Heart right ventricle (tissue), 16 donors: ENCODE measurements at regions not wholly inside any gene's neighbourhood (a gene's known extent, or its start where the extent isn't known, plus 50 kb on each side); places are given as distances from the start of the nearest gene placed in this dataset.

ENCODE experiments used
- ATAC-seq, 8 donors: fragments of 200-7000 bp; cut with Tn5 transposase; one replicate each; pipeline ENCODE4 v1.9.1; 2020; ENCODE audit warnings: mild to moderate bottlenecking in 8 of 8, moderate library complexity in 8 of 8, moderate number of reproducible peaks in 1 of 8
- DNase-seq, 2 donors: peaks; one replicate each; pipeline ENCODE4 v3.0.0-alpha.2; 2020
- H3K27ac ChIP-seq, 10 donors: fragments of 200-600 bp; sonication (generic) in 2 of 10; one replicate each; pipeline versions ENCODE4 v1.5.0 to v1.8.0; 2020 to 2022; ENCODE audit warnings: mild to moderate bottlenecking in 3 of 10
- H3K27me3 ChIP-seq, 7 donors: fragments of 200-600 bp; one replicate each; pipeline ENCODE4 v1.8.0; 2021 to 2022; ENCODE audit warnings: mild to moderate bottlenecking in 2 of 7
- H3K36me3 ChIP-seq, 9 donors: fragments of 200-600 bp; sonication (generic) in 1 of 9; one replicate each; pipeline versions ENCODE4 v1.5.0 to v1.8.0; 2020 to 2022; ENCODE audit warnings: mild to moderate bottlenecking in 2 of 9
- H3K4me1 ChIP-seq, 9 donors: fragments of 200-600 bp; sonication (generic) in 1 of 9; one replicate each; pipeline versions ENCODE4 v1.5.0 to v1.8.0; 2020 to 2022; ENCODE audit warnings: mild to moderate bottlenecking in 4 of 9
- H3K4me3 ChIP-seq, 10 donors: fragments of 200-600 bp; sonication (generic) in 2 of 10; one replicate each; pipeline versions ENCODE4 v1.5.0 to v1.8.0; 2020 to 2022; ENCODE audit warnings: mild to moderate bottlenecking in 7 of 10, moderate library complexity in 2 of 10
- H3K9me3 ChIP-seq, 11 donors: fragments of 200-600 bp in 10 of 11; sonication (generic) in 2 of 11; one replicate each; pipeline versions ENCODE4 v1.5.0 to v1.8.0; 2013 to 2022; ENCODE audit warnings: mild to moderate bottlenecking in 2 of 11, control low read depth in 1 of 11, moderate library complexity in 1 of 11
- CTCF ChIP-seq, 9 donors: fragments of 200-600 bp; sonication (generic) in 2 of 9; IDR thresholded peaks; one replicate each; pipeline versions ENCODE4 v1.5.0 to v1.8.0; 2021 to 2022; ENCODE audit warnings: antibody characterized with exemption in 9 of 9, mild to moderate bottlenecking in 5 of 9, moderate library complexity in 1 of 9
- WGBS, 2 donors: extraction: QIAGEN DNeasy Blood & Tissue Kit; methylation state at CpG; one replicate each; pipeline ENCODE4 v1.1.7; 2013; ENCODE audit warnings: inconsistent platforms in 1 of 2; 5-methylcytosine and 5-hydroxymethylcytosine counted together
- intact Hi-C, 10 donors: fragments of 100-400 bp; cut with DNase I; formaldehyde crosslinking; loops; one replicate each; pipeline versions ENCODE4 v1.11.1 to v1.14.2; 2022
- donor health status: Arrhythmogenic right ventricular cardiomyopathy.
- donor health status: ischemic (EF 13 %, LVEDD 7.1; RV severe dilation, severe dysfunction).
- donor health status: healthy with polysubstance abuse.
- donor health status: DM: no; HTN: yes; CAD: no.
- donor health status: DM: no; HTN: no; CAD: no.
- donor health status: ischemic (EF 25% LVEDD 6.9; RV normal size, moderate dysfunction).
- donor health status: ischemic (EF 25% LVEDD 5.7; RV mildly dilated, moderate dysfunction).
- donor health status: healthy.
- donor health status: DM: yes; HTN: yes; CAD: no.
- donor health status: Ischemic cardiomyopathy.
- donor health status: ischemic (EF 35%, LVEDD 5.7; RV mildly dilated, moderate dysfunction).
- donor health status: nonischemic (EF 11% LVEDD 7.7; RV severe dilation, severe dysfunction).
- donor health status: DM: yes; HTN: yes; CAD: no.
- donor health status: PGD.
- donor health status: ischemic (EF 29% LVEDD 5.4; RV normal size, mild dysfunction).
- donor health status: nonischemic (EF 23%, LVEDD 6.1; RV moderate dilation, normal function).

- Histone ChIP-seq H3K4me3 (no peak overlapping the region), H3K4me1 (no peaks in the 10 kb centered on the region), H3K36me3 (no peaks in the 10 kb centered on the region), H3K9me3 (no peaks in the 10 kb centered on the region), H3K27me3 (no peaks in the 10 kb centered on the region), H3K27ac (no peak overlapping the region)
- 85 to 91% methylated on average over 1 of the region's 1 CpG for WGBS, 2 donors
- TF ChIP-seq CTCF (IDR thresholded peaks at IDR 0.05) = no peak
- ATAC-seq (no peak), DNase-seq (no peak)
- intact Hi-C loops = no loop called here
Measured at GRCh38 chr11:80916173-80916798, 1475.5 kb upstream of the TENM4 start.

GRCh38 chr11:80914311-80914710, 1473.5 kb upstream of the TENM4 start:
- H3K4me3 ChIP-seq = no peak overlapping the region
- no peak for TF ChIP-seq CTCF (IDR thresholded peaks at IDR 0.05)
- H3K36me3 ChIP-seq = no peaks in the 10 kb centered on the region
- H3K27me3 ChIP-seq = no peaks in the 10 kb centered on the region
- ATAC-seq = no peak
- H3K4me1 ChIP-seq = no peaks in the 10 kb centered on the region
- no peaks in the 10 kb centered on the region for H3K9me3 ChIP-seq
- intact Hi-C loops = no loop called here
- WGBS, 2 donors = 88 to 92% methylated on average over 1 of the region's 1 CpG
- no peak overlapping the region for H3K27ac ChIP-seq
- DNase-seq = no peak

- Histone ChIP-seq H3K9me3 (no peaks in the 10 kb centered on the region), H3K36me3 (no peaks in the 10 kb centered on the region), H3K27me3 (no peaks in the 10 kb centered on the region), H3K4me1 (no peaks in the 10 kb centered on the region), H3K27ac (no peak overlapping the region), H3K4me3 (no peak overlapping the region)
- intact Hi-C loops = no loop called here
- DNase-seq (no peak), ATAC-seq (no peak)
- 58 to 65% methylated on average over 1 of the region's 1 CpG for WGBS, 2 donors
- no peak for TF ChIP-seq CTCF (IDR thresholded peaks at IDR 0.05)
Measured at GRCh38 chr11:80911666-80912065, 1470.8 kb upstream of the TENM4 start.

- Histone ChIP-seq H3K27ac (no peak overlapping the region), H3K27me3 (no peaks in the 10 kb centered on the region), H3K4me3 (no peak overlapping the region), H3K4me1 (no peaks in the 10 kb centered on the region), H3K9me3 (no peaks in the 10 kb centered on the region), H3K36me3 (no peaks in the 10 kb centered on the region)
- DNase-seq (no peak), ATAC-seq (no peak)
- 83 to 91% methylated on average over 2 of the region's 2 CpGs for WGBS, 2 donors
- no peak for TF ChIP-seq CTCF (IDR thresholded peaks at IDR 0.05)
- intact Hi-C loops = no loop called here
Measured at GRCh38 chr11:80900265-80900664, 1459.4 kb upstream of the TENM4 start.
